ENCODE measurements at regions not wholly inside any gene's neighbourhood (a gene's known extent, or its start where the extent isn't known, plus 50 kb on each side); places are given as distances from the start of the nearest gene placed in this dataset.

GRCh38 chr7:41428381-41428780 is 274.5 kb downstream of the INHBA start:
- H3K36me3 ChIP-seq (ENCODE audit: control insufficient read depth, insufficient read depth, low read length): no peaks in the 10 kb centered on the region
- no peak overlapping the region for H3K4me3 ChIP-seq (ENCODE audit: low read depth, low read length)
- H3K27ac ChIP-seq (ENCODE audit: low read depth, low read length): no peak overlapping the region
- no peaks in the 10 kb centered on the region for H3K27me3 ChIP-seq (ENCODE audit: control insufficient read depth, insufficient read depth, low read length)
- no peak overlapping the region for H3K9ac ChIP-seq (ENCODE audit: low read length)
- H3K9me3 ChIP-seq (ENCODE audit: control insufficient read depth, insufficient read depth, low read depth, low read length): no peaks in the 10 kb centered on the region
- no peaks in the 10 kb centered on the region for H3K4me1 ChIP-seq (ENCODE audit: control insufficient read depth, insufficient read depth, low read length)

- H3K27ac ChIP-seq (ENCODE audit: low read depth, low read length): no peak overlapping the region
- H3K4me3 ChIP-seq (ENCODE audit: low read depth, low read length): no peak overlapping the region
- no peaks in the 10 kb centered on the region for H3K4me1 ChIP-seq (ENCODE audit: control insufficient read depth, insufficient read depth, low read length)
- H3K27me3 ChIP-seq (ENCODE audit: control insufficient read depth, insufficient read depth, low read length): no peaks in the 10 kb centered on the region
- H3K9ac ChIP-seq (ENCODE audit: low read length): no peak overlapping the region
- no peaks in the 10 kb centered on the region for H3K36me3 ChIP-seq (ENCODE audit: control insufficient read depth, insufficient read depth, low read length)
- H3K9me3 ChIP-seq (ENCODE audit: control insufficient read depth, insufficient read depth, low read depth, low read length): no peaks in the 10 kb centered on the region
Measured at GRCh38 chr7:41425926-41426325, 277.0 kb downstream of the INHBA start.

- H3K27me3 ChIP-seq (ENCODE audit: control insufficient read depth, insufficient read depth, low read length): no peaks in the 10 kb centered on the region
- H3K9ac ChIP-seq (ENCODE audit: low read length): no peak overlapping the region
- peaks cover 4% of the 10 kb centered on the region; the same call in 1 of the 2 replicates for H3K4me1 ChIP-seq (ENCODE audit: control insufficient read depth, insufficient read depth, low read length)
- no peaks in the 10 kb centered on the region for H3K36me3 ChIP-seq (ENCODE audit: control insufficient read depth, insufficient read depth, low read length)
- no peaks in the 10 kb centered on the region for H3K9me3 ChIP-seq (ENCODE audit: control insufficient read depth, insufficient read depth, low read depth, low read length)
- no peak overlapping the region for H3K4me3 ChIP-seq (ENCODE audit: low read depth, low read length)
- no peak overlapping the region for H3K27ac ChIP-seq (ENCODE audit: low read depth, low read length)
Measured at GRCh38 chr7:41421056-41421455, 281.8 kb downstream of the INHBA start.

GRCh38 chr7:41420421-41420820 is 282.5 kb downstream of the INHBA start:
- Histone ChIP-seq H3K9ac (ENCODE audit: low read length) (no peak overlapping the region), H3K27ac (ENCODE audit: low read depth, low read length) (no peak overlapping the region), H3K36me3 (ENCODE audit: control insufficient read depth, insufficient read depth, low read length) (no peaks in the 10 kb centered on the region), H3K4me3 (ENCODE audit: low read depth, low read length) (no peak overlapping the region), H3K4me1 (ENCODE audit: control insufficient read depth, insufficient read depth, low read length) (peaks cover 4% of the 10 kb centered on the region; the same call in 1 of the 2 replicates), H3K9me3 (ENCODE audit: control insufficient read depth, insufficient read depth, low read depth, low read length) (no peaks in the 10 kb centered on the region), H3K27me3 (ENCODE audit: control insufficient read depth, insufficient read depth, low read length) (no peaks in the 10 kb centered on the region)

GRCh38 chr7:41418337-41418736 is 284.6 kb downstream of the INHBA start:
- no peaks in the 10 kb centered on the region for H3K27me3 ChIP-seq (ENCODE audit: control insufficient read depth, insufficient read depth, low read length)
- peaks cover 4% of the 10 kb centered on the region; the same call in 1 of the 2 replicates for H3K4me1 ChIP-seq (ENCODE audit: control insufficient read depth, insufficient read depth, low read length)
- H3K36me3 ChIP-seq (ENCODE audit: control insufficient read depth, insufficient read depth, low read length): no peaks in the 10 kb centered on the region
- no peaks in the 10 kb centered on the region for H3K9me3 ChIP-seq (ENCODE audit: control insufficient read depth, insufficient read depth, low read depth, low read length)
- no peak overlapping the region for H3K27ac ChIP-seq (ENCODE audit: low read depth, low read length)
- no peak overlapping the region for H3K9ac ChIP-seq (ENCODE audit: low read length)
- H3K4me3 ChIP-seq (ENCODE audit: low read depth, low read length): no peak overlapping the region

GRCh38 chr7:41416208-41416595 is 286.7 kb downstream of the INHBA start:
- H3K27ac ChIP-seq (ENCODE audit: low read depth, low read length): no peak overlapping the region
- no peaks in the 10 kb centered on the region for H3K9me3 ChIP-seq (ENCODE audit: control insufficient read depth, insufficient read depth, low read depth, low read length)
- H3K4me1 ChIP-seq (ENCODE audit: control insufficient read depth, insufficient read depth, low read length): peaks cover 4% of the 10 kb centered on the region; the same call in 1 of the 2 replicates
- no peak overlapping the region for H3K4me3 ChIP-seq (ENCODE audit: low read depth, low read length)
- H3K9ac ChIP-seq (ENCODE audit: low read length): no peak overlapping the region
- H3K27me3 ChIP-seq (ENCODE audit: control insufficient read depth, insufficient read depth, low read length): no peaks in the 10 kb centered on the region
- no peaks in the 10 kb centered on the region for H3K36me3 ChIP-seq (ENCODE audit: control insufficient read depth, insufficient read depth, low read length)

GRCh38 chr7:41415471-41416207 is 287.3 kb downstream of the INHBA start:
- H3K9ac ChIP-seq (ENCODE audit: low read length): no peak overlapping the region
- H3K27ac ChIP-seq (ENCODE audit: low read depth, low read length): no peak overlapping the region

GRCh38 chr7:41415051-41415450 is 287.8 kb downstream of the INHBA start:
- Histone ChIP-seq H3K4me3 (ENCODE audit: low read depth, low read length) (no peak overlapping the region), H3K9ac (ENCODE audit: low read length) (no peak overlapping the region)

More at GRCh38 chr7:41415471-41416207, 287.3 kb downstream of the INHBA start:
- no peak overlapping the region for H3K4me3 ChIP-seq (ENCODE audit: low read depth, low read length)
- peaks cover 4% of the 10 kb centered on the region; the same call in 1 of the 2 replicates for H3K4me1 ChIP-seq (ENCODE audit: control insufficient read depth, insufficient read depth, low read length)
- no peaks in the 10 kb centered on the region for H3K36me3 ChIP-seq (ENCODE audit: control insufficient read depth, insufficient read depth, low read length)
- H3K27me3 ChIP-seq (ENCODE audit: control insufficient read depth, insufficient read depth, low read length): no peaks in the 10 kb centered on the region
- H3K9me3 ChIP-seq (ENCODE audit: control insufficient read depth, insufficient read depth, low read depth, low read length): no peaks in the 10 kb centered on the region

GRCh38 chr7:41404375-41405074 is 298.4 kb downstream of the INHBA start:
- no peak overlapping the region for H3K9ac ChIP-seq (ENCODE audit: low read length)
- no peak overlapping the region for H3K27ac ChIP-seq (ENCODE audit: low read depth, low read length)
- no peaks in the 10 kb centered on the region for H3K36me3 ChIP-seq (ENCODE audit: control insufficient read depth, insufficient read depth, low read length)
- H3K4me3 ChIP-seq (ENCODE audit: low read depth, low read length): no peak overlapping the region
- peaks cover 10% of the 10 kb centered on the region for H3K4me1 ChIP-seq (ENCODE audit: control insufficient read depth, insufficient read depth, low read length)
- no peaks in the 10 kb centered on the region for H3K9me3 ChIP-seq (ENCODE audit: control insufficient read depth, insufficient read depth, low read depth, low read length)
- no peaks in the 10 kb centered on the region for H3K27me3 ChIP-seq (ENCODE audit: control insufficient read depth, insufficient read depth, low read length)

More at GRCh38 chr7:41415051-41415450, 287.8 kb downstream of the INHBA start:
- peaks cover 4% of the 10 kb centered on the region; the same call in 1 of the 2 replicates for H3K4me1 ChIP-seq (ENCODE audit: control insufficient read depth, insufficient read depth, low read length)
- no peaks in the 10 kb centered on the region for H3K27me3 ChIP-seq (ENCODE audit: control insufficient read depth, insufficient read depth, low read length)
- H3K36me3 ChIP-seq (ENCODE audit: control insufficient read depth, insufficient read depth, low read length): no peaks in the 10 kb centered on the region
- no peaks in the 10 kb centered on the region for H3K9me3 ChIP-seq (ENCODE audit: control insufficient read depth, insufficient read depth, low read depth, low read length)
- H3K27ac ChIP-seq (ENCODE audit: low read depth, low read length): no peak overlapping the region

- Histone ChIP-seq H3K9ac (ENCODE audit: low read length) (no peak overlapping the region), H3K9me3 (ENCODE audit: control insufficient read depth, insufficient read depth, low read depth, low read length) (no peaks in the 10 kb centered on the region), H3K4me3 (ENCODE audit: low read depth, low read length) (no peak overlapping the region), H3K27me3 (ENCODE audit: control insufficient read depth, insufficient read depth, low read length) (no peaks in the 10 kb centered on the region), H3K36me3 (ENCODE audit: control insufficient read depth, insufficient read depth, low read length) (no peaks in the 10 kb centered on the region), H3K27ac (ENCODE audit: low read depth, low read length) (no peak overlapping the region), H3K4me1 (ENCODE audit: control insufficient read depth, insufficient read depth, low read length) (peaks cover 10% of the 10 kb centered on the region)
Measured at GRCh38 chr7:41403291-41403690, 299.6 kb downstream of the INHBA start.

- no peaks in the 10 kb centered on the region for H3K9me3 ChIP-seq (ENCODE audit: control insufficient read depth, insufficient read depth, low read depth, low read length)
- H3K4me3 ChIP-seq (ENCODE audit: low read depth, low read length): no peak overlapping the region
- H3K4me1 ChIP-seq (ENCODE audit: control insufficient read depth, insufficient read depth, low read length): peaks cover 10% of the 10 kb centered on the region
- no peak overlapping the region for H3K27ac ChIP-seq (ENCODE audit: low read depth, low read length)
- H3K9ac ChIP-seq (ENCODE audit: low read length): no peak overlapping the region
- no peaks in the 10 kb centered on the region for H3K36me3 ChIP-seq (ENCODE audit: control insufficient read depth, insufficient read depth, low read length)
- H3K27me3 ChIP-seq (ENCODE audit: control insufficient read depth, insufficient read depth, low read length): no peaks in the 10 kb centered on the region
Measured at GRCh38 chr7:41401833-41402232, 301.1 kb downstream of the INHBA start.
